ENCODE measurements at regions not wholly inside any gene's neighbourhood (a gene's known extent, or its start where the extent isn't known, plus 50 kb on each side); places are given as distances from the start of the nearest gene placed in this dataset.

DNA sequence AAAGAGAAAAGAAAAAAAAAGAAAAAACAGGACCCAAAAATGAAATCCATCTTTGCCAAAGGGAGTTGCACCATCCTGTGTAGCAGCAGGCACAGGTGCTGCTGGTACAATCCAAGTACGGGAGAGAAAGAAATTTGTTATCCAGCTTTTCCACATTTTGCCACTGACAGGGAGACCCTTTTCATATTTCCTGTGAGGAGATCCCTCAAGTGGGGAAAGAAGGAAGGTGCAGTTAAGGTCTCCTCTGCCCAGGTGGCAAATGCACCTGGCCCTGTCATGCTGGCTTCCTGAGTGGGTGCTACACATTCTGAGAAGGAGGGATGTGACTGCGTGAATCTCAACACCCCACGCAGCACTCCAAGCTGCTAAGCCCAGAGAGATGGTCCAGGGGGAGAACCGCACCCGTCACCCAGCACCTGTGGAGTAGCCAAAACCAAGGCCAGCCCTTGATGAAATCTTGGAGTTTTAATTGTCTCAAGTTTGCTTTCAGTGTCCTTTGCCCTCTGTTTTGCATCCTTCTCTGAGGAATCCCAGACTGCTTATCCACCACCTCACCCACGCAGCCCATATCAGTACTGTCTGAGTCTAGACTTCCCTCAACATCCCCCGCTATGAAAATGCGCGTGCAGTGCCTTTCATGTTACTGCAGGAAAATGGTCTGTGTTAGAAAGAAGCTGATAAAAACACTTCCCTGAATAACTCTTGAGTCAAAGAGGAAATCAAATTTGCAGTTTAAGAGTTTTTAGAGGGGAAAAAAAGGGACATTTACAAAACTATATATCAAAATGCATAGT is 141.9 kb upstream of the THBS1 start:
- TF ChIP-seq MEF2A (IDR thresholded peaks at IDR 0.05; ENCODE audit: borderline replicate concordance, low read depth) (no peak), RAD21 (IDR thresholded peaks at IDR 0.05; ENCODE audit: low read length) (peak; percentile 33; the same call in 1 of the 2 replicates)
- Histone ChIP-seq H3F3A (replicated peaks; ENCODE audit: insufficient read depth) (no peaks in the 10 kb centered on the region), H3K79me2 (ENCODE audit: insufficient read depth) (no peaks in the 10 kb centered on the region), H3K36me3 (replicated peaks in 1 of 2; ENCODE audit: control insufficient read depth in 1 of 2, insufficient read depth in 2 of 2, low read length in 1 of 2) (no peaks in the 10 kb centered on the region), H3K4me2 (no peak overlapping the region), H3K27me3 (ENCODE audit: insufficient read depth) (no peaks in the 10 kb centered on the region), H2AFZ (ENCODE audit: low read depth) (no peak overlapping the region), H4K20me1 (ENCODE audit: insufficient read depth) (no peaks in the 10 kb centered on the region), H3K9me2 (no peaks in the 10 kb centered on the region), H3K27ac (ENCODE audit: low read depth in 2 of 2, low read length in 1 of 2) (no peak overlapping the region), H3K4me3 (ENCODE audit: low read depth in 2 of 2, low read length in 1 of 2) (no peak overlapping the region), H3K9me3 (no peaks in the 10 kb centered on the region), H3K4me1 (ENCODE audit: control insufficient read depth in 1 of 2, insufficient read depth in 2 of 2, low read depth in 1 of 2, low read length in 1 of 2) (peaks cover 0 to 3% of the 10 kb centered on the region in 2 experiments; a peak in 1 of 4 replicates), H3K9ac (no peak overlapping the region)
- POLR2A ChIA-PET, result interaction anchor here (1.2 kb wide), 1 partner anchor 10 kb away, joined by 3 read pairs; no protein-coding TSS in a partner anchor
- no peak for DNase-seq
- WGBS (ENCODE audit: low lambda C conversion rate), result 92% methylated on average over 8 of the region's 9 CpGs
- CTCF ChIA-PET, result interaction anchor here (0.7 to 1.6 kb wide), 7 partner anchors 10 to 47 kb away, joined by 3 to 5 read pairs (median 3); no protein-coding TSS in a partner anchor

DNA sequence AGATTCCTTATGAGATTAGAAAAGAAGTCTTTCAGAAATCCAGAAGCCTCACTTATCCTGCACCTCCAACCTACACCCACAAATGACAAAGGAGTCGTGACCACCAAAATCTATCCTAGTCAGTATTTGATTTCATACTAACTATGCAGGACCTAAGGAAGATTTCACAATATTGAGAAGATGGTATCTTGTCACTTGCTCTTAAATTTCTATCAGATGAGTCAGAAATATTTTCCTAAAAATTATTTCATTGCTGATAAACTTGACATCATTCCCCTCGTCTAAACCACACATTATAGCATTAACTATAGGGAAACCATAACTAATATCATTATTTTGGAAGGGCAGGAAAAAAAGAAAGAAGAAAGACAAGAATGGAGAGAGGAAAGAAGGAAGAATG is 138.0 kb upstream of the THBS1 start:
- Histone ChIP-seq H3K79me2 (ENCODE audit: insufficient read depth) (no peaks in the 10 kb centered on the region), H3K4me3 (ENCODE audit: low read depth in 2 of 2, low read length in 1 of 2) (no peak overlapping the region), H3K4me1 (ENCODE audit: control insufficient read depth in 1 of 2, insufficient read depth in 2 of 2, low read depth in 1 of 2, low read length in 1 of 2) (peaks cover 0 to 3% of the 10 kb centered on the region in 2 experiments; a peak in 1 of 4 replicates), H3K27me3 (ENCODE audit: insufficient read depth) (no peaks in the 10 kb centered on the region), H4K20me1 (ENCODE audit: insufficient read depth) (no peaks in the 10 kb centered on the region), H3K4me2 (no peak overlapping the region), H3K9ac (no peak overlapping the region), H2AFZ (ENCODE audit: low read depth) (no peak overlapping the region), H3K27ac (ENCODE audit: low read depth in 2 of 2, low read length in 1 of 2) (no peak overlapping the region), H3K9me3 (no peaks in the 10 kb centered on the region), H3K9me2 (no peaks in the 10 kb centered on the region), H3F3A (replicated peaks; ENCODE audit: insufficient read depth) (no peaks in the 10 kb centered on the region), H3K36me3 (replicated peaks in 1 of 2; ENCODE audit: control insufficient read depth in 1 of 2, insufficient read depth in 2 of 2, low read length in 1 of 2) (no peaks in the 10 kb centered on the region)
- 33% methylated on average over 2 of the region's 2 CpGs for WGBS (ENCODE audit: low lambda C conversion rate)
- CTCF ChIA-PET, result no interaction called here
- POLR2A ChIA-PET, result no interaction called here
- DNase-seq, result no peak
- no peak for TF ChIP-seq TCF12 (IDR thresholded peaks at IDR 0.05)
- 0 out of 2 replicates have a peak, but pooled peaks have one; percentile 19 for TF ChIP-seq FOSL2 (IDR thresholded peaks at IDR 0.05; ENCODE audit: borderline replicate concordance, low read depth)

DNA sequence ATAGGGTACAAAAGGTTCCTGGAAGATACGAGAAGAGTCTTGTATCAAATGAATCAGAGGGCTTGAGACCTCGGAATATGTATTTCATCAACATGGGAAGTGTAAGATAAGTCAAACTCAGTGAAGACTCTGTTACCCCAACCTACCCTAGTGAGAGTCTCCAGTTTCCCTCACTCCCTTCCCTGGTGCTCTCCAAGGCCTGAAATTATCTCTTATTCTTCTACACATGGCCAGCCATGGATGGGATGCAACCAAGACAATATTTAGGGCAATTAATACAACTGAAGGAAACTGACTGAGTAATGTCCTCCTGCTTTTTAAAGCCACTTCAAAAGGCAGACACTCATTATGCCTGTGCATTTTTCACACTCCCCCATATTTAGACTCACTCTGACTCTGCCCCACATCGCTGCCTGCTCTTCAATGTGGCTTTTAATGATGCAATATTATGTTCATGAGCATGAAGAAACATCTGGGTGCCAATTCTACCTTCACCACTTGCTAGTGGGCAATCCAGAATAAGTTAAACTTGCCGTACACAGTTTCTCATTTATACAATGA is 137.1 kb upstream of the THBS1 start:
- no peaks in the 10 kb centered on the region for H3K36me3 ChIP-seq (replicated peaks in 1 of 2; ENCODE audit: control insufficient read depth in 1 of 2, insufficient read depth in 2 of 2, low read length in 1 of 2)
- no peaks in the 10 kb centered on the region for H3K9me3 ChIP-seq
- no peak overlapping the region for H3K9ac ChIP-seq
- ChIA-PET CTCF (no interaction called here), POLR2A (no interaction called here)
- no peaks in the 10 kb centered on the region; a peak in 1 of 4 replicates for H3K4me1 ChIP-seq (ENCODE audit: control insufficient read depth in 1 of 2, insufficient read depth in 2 of 2, low read depth in 1 of 2, low read length in 1 of 2)
- no peaks in the 10 kb centered on the region for H3K79me2 ChIP-seq (ENCODE audit: insufficient read depth)
- no peak for DNase-seq
- H3K27me3 ChIP-seq (ENCODE audit: insufficient read depth), result no peaks in the 10 kb centered on the region
- H4K20me1 ChIP-seq (ENCODE audit: insufficient read depth), result no peaks in the 10 kb centered on the region
- H3K27ac ChIP-seq (ENCODE audit: low read depth in 2 of 2, low read length in 1 of 2), result no peak overlapping the region
- WGBS (ENCODE audit: low lambda C conversion rate), result 98% methylated on average over 4 of the region's 4 CpGs
- H3K4me2 ChIP-seq, result no peak overlapping the region
- H3F3A ChIP-seq (replicated peaks; ENCODE audit: insufficient read depth), result no peaks in the 10 kb centered on the region
- no peaks in the 10 kb centered on the region for H3K9me2 ChIP-seq
- H2AFZ ChIP-seq (ENCODE audit: low read depth), result no peak overlapping the region
- H3K4me3 ChIP-seq (ENCODE audit: low read depth in 2 of 2, low read length in 1 of 2), result no peak overlapping the region
- TF ChIP-seq, protein P1, sequence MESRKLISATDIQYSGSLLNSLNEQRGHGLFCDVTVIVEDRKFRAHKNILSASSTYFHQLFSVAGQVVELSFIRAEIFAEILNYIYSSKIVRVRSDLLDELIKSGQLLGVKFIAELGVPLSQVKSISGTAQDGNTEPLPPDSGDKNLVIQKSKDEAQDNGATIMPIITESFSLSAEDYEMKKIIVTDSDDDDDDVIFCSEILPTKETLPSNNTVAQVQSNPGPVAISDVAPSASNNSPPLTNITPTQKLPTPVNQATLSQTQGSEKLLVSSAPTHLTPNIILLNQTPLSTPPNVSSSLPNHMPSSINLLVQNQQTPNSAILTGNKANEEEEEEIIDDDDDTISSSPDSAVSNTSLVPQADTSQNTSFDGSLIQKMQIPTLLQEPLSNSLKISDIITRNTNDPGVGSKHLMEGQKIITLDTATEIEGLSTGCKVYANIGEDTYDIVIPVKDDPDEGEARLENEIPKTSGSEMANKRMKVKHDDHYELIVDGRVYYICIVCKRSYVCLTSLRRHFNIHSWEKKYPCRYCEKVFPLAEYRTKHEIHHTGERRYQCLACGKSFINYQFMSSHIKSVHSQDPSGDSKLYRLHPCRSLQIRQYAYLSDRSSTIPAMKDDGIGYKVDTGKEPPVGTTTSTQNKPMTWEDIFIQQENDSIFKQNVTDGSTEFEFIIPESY (IDR thresholded peaks at IDR 0.05; ENCODE audit: borderline replicate concordance, low read depth), result no peak
- TF ChIP-seq, protein P2, sequence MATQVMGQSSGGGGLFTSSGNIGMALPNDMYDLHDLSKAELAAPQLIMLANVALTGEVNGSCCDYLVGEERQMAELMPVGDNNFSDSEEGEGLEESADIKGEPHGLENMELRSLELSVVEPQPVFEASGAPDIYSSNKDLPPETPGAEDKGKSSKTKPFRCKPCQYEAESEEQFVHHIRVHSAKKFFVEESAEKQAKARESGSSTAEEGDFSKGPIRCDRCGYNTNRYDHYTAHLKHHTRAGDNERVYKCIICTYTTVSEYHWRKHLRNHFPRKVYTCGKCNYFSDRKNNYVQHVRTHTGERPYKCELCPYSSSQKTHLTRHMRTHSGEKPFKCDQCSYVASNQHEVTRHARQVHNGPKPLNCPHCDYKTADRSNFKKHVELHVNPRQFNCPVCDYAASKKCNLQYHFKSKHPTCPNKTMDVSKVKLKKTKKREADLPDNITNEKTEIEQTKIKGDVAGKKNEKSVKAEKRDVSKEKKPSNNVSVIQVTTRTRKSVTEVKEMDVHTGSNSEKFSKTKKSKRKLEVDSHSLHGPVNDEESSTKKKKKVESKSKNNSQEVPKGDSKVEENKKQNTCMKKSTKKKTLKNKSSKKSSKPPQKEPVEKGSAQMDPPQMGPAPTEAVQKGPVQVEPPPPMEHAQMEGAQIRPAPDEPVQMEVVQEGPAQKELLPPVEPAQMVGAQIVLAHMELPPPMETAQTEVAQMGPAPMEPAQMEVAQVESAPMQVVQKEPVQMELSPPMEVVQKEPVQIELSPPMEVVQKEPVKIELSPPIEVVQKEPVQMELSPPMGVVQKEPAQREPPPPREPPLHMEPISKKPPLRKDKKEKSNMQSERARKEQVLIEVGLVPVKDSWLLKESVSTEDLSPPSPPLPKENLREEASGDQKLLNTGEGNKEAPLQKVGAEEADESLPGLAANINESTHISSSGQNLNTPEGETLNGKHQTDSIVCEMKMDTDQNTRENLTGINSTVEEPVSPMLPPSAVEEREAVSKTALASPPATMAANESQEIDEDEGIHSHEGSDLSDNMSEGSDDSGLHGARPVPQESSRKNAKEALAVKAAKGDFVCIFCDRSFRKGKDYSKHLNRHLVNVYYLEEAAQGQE (IDR thresholded peaks at IDR 0.05; ENCODE audit: low read depth, low read length), result 0 out of 2 replicates have a peak, but pooled peaks have one; percentile 58
- TF ChIP-seq, protein P3, sequence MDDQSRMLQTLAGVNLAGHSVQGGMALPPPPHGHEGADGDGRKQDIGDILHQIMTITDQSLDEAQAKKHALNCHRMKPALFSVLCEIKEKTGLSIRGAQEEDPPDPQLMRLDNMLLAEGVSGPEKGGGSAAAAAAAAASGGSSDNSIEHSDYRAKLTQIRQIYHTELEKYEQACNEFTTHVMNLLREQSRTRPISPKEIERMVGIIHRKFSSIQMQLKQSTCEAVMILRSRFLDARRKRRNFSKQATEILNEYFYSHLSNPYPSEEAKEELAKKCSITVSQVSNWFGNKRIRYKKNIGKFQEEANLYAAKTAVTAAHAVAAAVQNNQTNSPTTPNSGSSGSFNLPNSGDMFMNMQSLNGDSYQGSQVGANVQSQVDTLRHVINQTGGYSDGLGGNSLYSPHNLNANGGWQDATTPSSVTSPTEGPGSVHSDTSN (IDR thresholded peaks at IDR 0.05), result no peak
- TF ChIP-seq, protein P4, sequence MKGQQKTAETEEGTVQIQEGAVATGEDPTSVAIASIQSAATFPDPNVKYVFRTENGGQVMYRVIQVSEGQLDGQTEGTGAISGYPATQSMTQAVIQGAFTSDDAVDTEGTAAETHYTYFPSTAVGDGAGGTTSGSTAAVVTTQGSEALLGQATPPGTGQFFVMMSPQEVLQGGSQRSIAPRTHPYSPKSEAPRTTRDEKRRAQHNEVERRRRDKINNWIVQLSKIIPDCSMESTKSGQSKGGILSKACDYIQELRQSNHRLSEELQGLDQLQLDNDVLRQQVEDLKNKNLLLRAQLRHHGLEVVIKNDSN (IDR thresholded peaks at IDR 0.05; ENCODE audit: borderline replicate concordance, low read depth), result no peak
- TF ChIP-seq, protein P5, sequence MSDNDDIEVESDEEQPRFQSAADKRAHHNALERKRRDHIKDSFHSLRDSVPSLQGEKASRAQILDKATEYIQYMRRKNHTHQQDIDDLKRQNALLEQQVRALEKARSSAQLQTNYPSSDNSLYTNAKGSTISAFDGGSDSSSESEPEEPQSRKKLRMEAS (IDR thresholded peaks at IDR 0.05; ENCODE audit: low read depth), result no peak

Data from SK-N-SH (cell line).